HepG2 (cell line): ENCODE measurements at regions not wholly inside any gene's neighbourhood (a gene's known extent, or its start where the extent isn't known, plus 50 kb on each side); places are given as distances from the start of the nearest gene placed in this dataset.

Experiments
- ATAC-seq: fragments of 200-7000 bp; cut with Tn5 transposase; 3 replicates; pipeline ENCODE4 v1.9.1; 2020; ENCODE audit warnings: mild to moderate bottlenecking, moderate library complexity
- BruUV-seq: library from RNA; stranded (reverse); fragments of 400-500 nt; replicated peaks from 2 replicates; lab custom pipeline; 2021; lab: Mats Ljungman, UMichigan
- CTCF ChIA-PET: fragments of 300-600 bp; formaldehyde crosslinking; extraction: SDS; loops from one replicate; lab custom pipeline; 2021; ENCODE audit warnings: low total read pairs, inconsistent platforms, low intra/inter-chr PET ratio; lab: Yijun Ruan, JAX
- POLR2A ChIA-PET: fragments of 350-600 bp; sonication (Branson Sonifier 250); formaldehyde crosslinking; loops from one replicate; lab custom pipeline; 2020; ENCODE audit warnings: antibody characterized with exemption, inconsistent platforms; lab: Yijun Ruan, JAX
- DNase-seq: peaks from one replicate; pipeline ENCODE4 v3.0.0-alpha.2; 2015; ENCODE audit warnings: low spot score
- FAIRE-seq: peaks from 3 replicates; lab custom pipeline; 2011; peaks lifted over from hg19 to GRCh38; lab: Jason Lieb, UNC
- H2AFZ ChIP-seq: one replicate; pipeline ENCODE4 v1.6.1; 2011; ENCODE audit warnings: low read length, inconsistent platforms
- H3K27ac ChIP-seq: fragments of 300-600 bp; 3 replicates; pipeline ENCODE4 v1.8.0; 2011; ENCODE audit warnings: mixed run types, mild to moderate bottlenecking, mixed read lengths, low read length, inconsistent platforms; ENCODE audit not compliant: insufficient read depth; ENCODE audit errors: extremely low read length
- H3K27me3 ChIP-seq, 2 experiments: fragments of 200-600 bp in 1 of 2; 2 replicates in 1 of 2; 3 replicates in 1 of 2; pipeline versions ENCODE4 v1.6.0 to v1.8.0; 2011; ENCODE audit warnings: low read length in 2 of 2, mild to moderate bottlenecking in 2 of 2, moderate library complexity in 2 of 2, inconsistent platforms in 1 of 2; ENCODE audit not compliant: insufficient read depth in 2 of 2, control insufficient read depth in 1 of 2
- H3K36me3 ChIP-seq, 2 experiments: fragments of 200-600 bp in 1 of 2; replicated peaks in 1 of 2; 2 replicates in 1 of 2; 3 replicates in 1 of 2; pipeline versions ENCODE4 v1.5.1 to v1.8.0; 2011; ENCODE audit warnings: low read length in 2 of 2, inconsistent platforms in 1 of 2; ENCODE audit not compliant: insufficient read depth in 2 of 2, control insufficient read depth in 1 of 2
- H3K4me1 ChIP-seq: 2 replicates; pipeline ENCODE4 v1.5.1; 2012; ENCODE audit warnings: low read length, inconsistent platforms; ENCODE audit not compliant: insufficient read depth
- H3K4me2 ChIP-seq: 2 replicates; pipeline ENCODE4 v1.6.0; 2011; ENCODE audit warnings: low read depth, low read length, inconsistent platforms
- H3K4me3 ChIP-seq, 3 experiments: fragments of 200-600 bp in 1 of 3; sonication (generic), shearing (Covaris generic) in 1 of 3; replicated peaks in 1 of 3; 2 replicates each; pipeline ENCODE4 v1.5.1; 2011 to 2016; ENCODE audit warnings: low read length in 3 of 3, inconsistent platforms in 2 of 3, low read depth in 2 of 3, mild to moderate bottlenecking in 2 of 3, control low read depth in 1 of 3, mixed read lengths in 1 of 3; ENCODE audit not compliant: insufficient read depth in 1 of 3
- H3K79me2 ChIP-seq: one replicate; pipeline ENCODE4 v1.6.1; 2011; ENCODE audit warnings: low read length, inconsistent platforms; ENCODE audit not compliant: insufficient read depth
- H3K9ac ChIP-seq: 2 replicates; pipeline ENCODE4 v1.6.0; 2011; ENCODE audit warnings: mild to moderate bottlenecking, low read depth, low read length, inconsistent platforms; ENCODE audit not compliant: insufficient read depth
- H3K9me3 ChIP-seq: 2 replicates; pipeline ENCODE4 v1.5.1; 2012; ENCODE audit warnings: mild to moderate bottlenecking, low read length
- H4K20me1 ChIP-seq: 2 replicates; pipeline ENCODE4 v1.6.0; 2011; ENCODE audit warnings: inconsistent platforms, mild to moderate bottlenecking, low read length, moderate library complexity; ENCODE audit not compliant: insufficient read depth
- HOXD1 ChIP-seq: sonication (generic); formaldehyde crosslinking; IDR thresholded peaks from 2 replicates; pipeline ENCODE4 v1.5.0; 2020; ENCODE audit warnings: missing genetic modification reagents
- IKZF4 ChIP-seq: sonication (generic); formaldehyde crosslinking; IDR thresholded peaks from 2 replicates; pipeline ENCODE4 v1.5.1; 2020; ENCODE audit warnings: borderline replicate concordance, mild to moderate bottlenecking, low read depth, missing genetic modification reagents; ENCODE audit errors: not compliant biosample characterization
- IRF1 ChIP-seq: sonication (generic); formaldehyde crosslinking; IDR thresholded peaks from 2 replicates; pipeline ENCODE4 v1.4.0; 2020; ENCODE audit warnings: low read depth, mild to moderate bottlenecking, missing genetic modification reagents
- NFKBIZ ChIP-seq: IDR thresholded peaks from 2 replicates; pipeline ENCODE4 v1.6.1; 2018; ENCODE audit warnings: missing genetic modification reagents, missing compliant biosample characterization
- REL ChIP-seq: sonication (generic); formaldehyde crosslinking; conservative IDR thresholded peaks from 2 replicates; pipeline ENCODE4 v1.8.0; 2022; ENCODE audit warnings: mild to moderate bottlenecking, missing genetic modification reagents, moderate library complexity
- SALL2 ChIP-seq: sonication (generic); formaldehyde crosslinking; IDR thresholded peaks from 2 replicates; pipeline ENCODE4 v1.8.1; 2023; ENCODE audit warnings: mild to moderate bottlenecking, missing genetic modification reagents, inconsistent platforms
- TAF15 ChIP-seq: fragments of 200-400 bp; formaldehyde crosslinking; IDR thresholded peaks from one replicate; pipeline ENCODE4 v1.6.1; 2018; ENCODE audit warnings: mild to moderate bottlenecking, low read depth, low read length; ENCODE audit not compliant: poor library complexity, severe bottlenecking
- ZIK1 ChIP-seq: sonication (generic); formaldehyde crosslinking; IDR thresholded peaks from 2 replicates; pipeline ENCODE4 v1.5.0; 2020; ENCODE audit warnings: mild to moderate bottlenecking, low read depth, missing genetic modification reagents, borderline replicate concordance
- ZNF230 ChIP-seq: sonication (generic); formaldehyde crosslinking; IDR thresholded peaks from 2 replicates; pipeline ENCODE4 v1.4.0; 2020; ENCODE audit warnings: mild to moderate bottlenecking, missing genetic modification reagents
- ZNF276 ChIP-seq: sonication (generic); formaldehyde crosslinking; IDR thresholded peaks from 2 replicates; pipeline ENCODE4 v1.4.0; 2020; ENCODE audit warnings: mild to moderate bottlenecking, low read depth, missing genetic modification reagents
- ZNF572 ChIP-seq: sonication (generic); formaldehyde crosslinking; IDR thresholded peaks from 2 replicates; pipeline ENCODE4 v1.5.1; 2020; ENCODE audit warnings: mild to moderate bottlenecking, missing genetic modification reagents
- WGBS: methylation state at CpG from one replicate; pipeline ENCODE4 v1.1.6; 2017; ENCODE audit warnings: low lambda C conversion rate; 5-methylcytosine and 5-hydroxymethylcytosine counted together
- in situ Hi-C: cut with HindIII; loops from 2 replicates; pipeline ENCODE4 v1.10.0; 2017; ENCODE audit warnings: low pct_unique_long_range_greater_than_20kb; ENCODE audit not compliant: extremely low pct_ligation_motif_present
- intact Hi-C: fragments of 100-400 bp; cut with micrococcal nuclease; formaldehyde crosslinking; loops from one replicate; pipeline ENCODE4 v1.10.0; 2022; ENCODE audit not compliant: unreplicated experiment
- TF ChIP-seq, protein P1 (sequence below): sonication (generic); formaldehyde crosslinking; IDR thresholded peaks from 2 replicates; pipeline ENCODE4 v1.5.1; 2020; ENCODE audit warnings: missing genetic modification reagents, mild to moderate bottlenecking, borderline replicate concordance
- TF ChIP-seq, protein P2 (sequence below): sonication (generic); formaldehyde crosslinking; IDR thresholded peaks from 2 replicates; pipeline ENCODE4 v1.5.0; 2020; ENCODE audit warnings: missing genetic modification reagents, mild to moderate bottlenecking, borderline replicate concordance

GRCh38 chr5:155193483-155194107, 180.0 kb downstream of the KIF4B start:
- WGBS: 7% methylated on average over 7 of the region's 7 CpGs
- ChIA-PET CTCF (no interaction called here), POLR2A (no interaction called here)
- Histone ChIP-seq H3K27me3 (no peaks in the 10 kb centered on the region), H3K27ac (no peak overlapping the region), H3K4me1 (no peaks in the 10 kb centered on the region), H3K4me2 (no peak overlapping the region), H3K36me3 (no peaks in the 10 kb centered on the region), H3K79me2 (no peaks in the 10 kb centered on the region), H3K9me3 (no peaks in the 10 kb centered on the region), H3K9ac (no peak overlapping the region), H2AFZ (no peak overlapping the region), H4K20me1 (no peaks in the 10 kb centered on the region), H3K4me3 (no peak overlapping the region)
- in situ Hi-C loops (no loop called here), intact Hi-C loops (no loop called here)
- no TSS peak for BruUV-seq
- DNase-seq (no peak), FAIRE-seq (no peak), ATAC-seq (no peak)
- TF ChIP-seq SALL2 (CRISPR knock-in tag) (no peak), IRF1 (CRISPR knock-in tag) (no peak), REL (CRISPR knock-in tag) (no peak), ZNF276 (CRISPR knock-in tag) (no peak), HOXD1 (CRISPR knock-in tag) (no peak), TAF15 (no peak), NFKBIZ (CRISPR knock-in tag) (no peak), ZNF230 (CRISPR knock-in tag) (no peak), ZIK1 (CRISPR knock-in tag) (no peak), ZNF572 (CRISPR knock-in tag) (no peak), IKZF4 (CRISPR knock-in tag) (no peak)
- TF ChIP-seq, protein P1, sequence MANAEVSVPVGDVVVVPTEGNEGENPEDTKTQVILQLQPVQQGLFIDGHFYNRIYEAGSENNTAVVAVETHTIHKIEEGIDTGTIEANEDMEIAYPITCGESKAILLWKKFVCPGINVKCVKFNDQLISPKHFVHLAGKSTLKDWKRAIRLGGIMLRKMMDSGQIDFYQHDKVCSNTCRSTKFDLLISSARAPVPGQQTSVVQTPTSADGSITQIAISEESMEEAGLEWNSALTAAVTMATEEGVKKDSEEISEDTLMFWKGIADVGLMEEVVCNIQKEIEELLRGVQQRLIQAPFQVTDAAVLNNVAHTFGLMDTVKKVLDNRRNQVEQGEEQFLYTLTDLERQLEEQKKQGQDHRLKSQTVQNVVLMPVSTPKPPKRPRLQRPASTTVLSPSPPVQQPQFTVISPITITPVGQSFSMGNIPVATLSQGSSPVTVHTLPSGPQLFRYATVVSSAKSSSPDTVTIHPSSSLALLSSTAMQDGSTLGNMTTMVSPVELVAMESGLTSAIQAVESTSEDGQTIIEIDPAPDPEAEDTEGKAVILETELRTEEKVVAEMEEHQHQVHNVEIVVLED: no peak
- TF ChIP-seq, protein P2, sequence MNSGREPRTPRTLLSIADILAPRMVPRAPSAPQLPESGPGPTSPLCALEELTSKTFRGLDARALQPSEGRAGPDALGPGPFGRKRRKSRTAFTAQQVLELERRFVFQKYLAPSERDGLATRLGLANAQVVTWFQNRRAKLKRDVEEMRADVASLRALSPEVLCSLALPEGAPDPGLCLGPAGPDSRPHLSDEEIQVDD: no peak
